KMS-11 (cell line): ENCODE measurements at regions not wholly inside any gene's neighbourhood (a gene's known extent, or its start where the extent isn't known, plus 50 kb on each side); places are given as distances from the start of the nearest gene placed in this dataset.

ENCODE experiments used
- H2AFZ ChIP-seq: fragments of 200-600 bp; sonication (generic); 2 replicates; pipeline ENCODE4 v1.6.1; 2016; ENCODE audit warnings: antibody characterized with exemption, mixed run types, low read depth
- H3K27ac ChIP-seq: fragments of 200-600 bp; sonication (generic); 2 replicates; pipeline ENCODE4 v1.6.1; 2016; ENCODE audit warnings: mild to moderate bottlenecking, mixed run types
- H3K27me3 ChIP-seq: fragments of 200-600 bp; sonication (generic); 2 replicates; pipeline ENCODE4 v1.6.1; 2017; ENCODE audit warnings: mild to moderate bottlenecking, low read depth, mixed run types, moderate library complexity; ENCODE audit not compliant: insufficient read depth
- H3K36me3 ChIP-seq: fragments of 200-600 bp; sonication (generic); 2 replicates; pipeline ENCODE4 v1.6.1; 2017; ENCODE audit warnings: mild to moderate bottlenecking, mixed run types; ENCODE audit not compliant: insufficient read depth
- H3K4me1 ChIP-seq: fragments of 200-600 bp; sonication (generic); 2 replicates; pipeline ENCODE4 v1.6.1; 2016; ENCODE audit warnings: mild to moderate bottlenecking, low read depth, mixed run types; ENCODE audit not compliant: poor library complexity, severe bottlenecking
- H3K4me2 ChIP-seq: fragments of 200-600 bp; sonication (generic); 2 replicates; pipeline ENCODE4 v1.7.0; 2016; ENCODE audit warnings: mild to moderate bottlenecking, mixed run types
- H3K4me3 ChIP-seq: fragments of 200-600 bp; sonication (generic); IDR thresholded peaks from 2 replicates; pipeline ENCODE4 v1.6.1; 2017; ENCODE audit warnings: low read depth, low read length, mixed read lengths; ENCODE audit not compliant: insufficient read depth
- H3K79me2 ChIP-seq: fragments of 200-600 bp; sonication (generic); 2 replicates; pipeline ENCODE4 v1.6.1; 2016; ENCODE audit warnings: low read depth, mixed run types; ENCODE audit not compliant: insufficient read depth
- H3K9ac ChIP-seq: fragments of 200-600 bp; sonication (generic); 2 replicates; pipeline ENCODE4 v1.6.1; 2016; ENCODE audit warnings: mild to moderate bottlenecking, mixed run types
- H4K20me1 ChIP-seq: fragments of 200-600 bp; sonication (generic); 2 replicates; pipeline ENCODE4 v1.6.1; 2016; ENCODE audit warnings: mild to moderate bottlenecking, mixed run types; ENCODE audit not compliant: insufficient read depth
- TF ChIP-seq, protein P1 (sequence below): fragments of 200-600 bp; sonication (generic); conservative IDR thresholded peaks from 2 replicates; pipeline ENCODE4 v1.6.1; 2017; ENCODE audit warnings: low read depth, mild to moderate bottlenecking, antibody characterized with exemption, low read length, moderate library complexity, mixed read lengths

DNA sequence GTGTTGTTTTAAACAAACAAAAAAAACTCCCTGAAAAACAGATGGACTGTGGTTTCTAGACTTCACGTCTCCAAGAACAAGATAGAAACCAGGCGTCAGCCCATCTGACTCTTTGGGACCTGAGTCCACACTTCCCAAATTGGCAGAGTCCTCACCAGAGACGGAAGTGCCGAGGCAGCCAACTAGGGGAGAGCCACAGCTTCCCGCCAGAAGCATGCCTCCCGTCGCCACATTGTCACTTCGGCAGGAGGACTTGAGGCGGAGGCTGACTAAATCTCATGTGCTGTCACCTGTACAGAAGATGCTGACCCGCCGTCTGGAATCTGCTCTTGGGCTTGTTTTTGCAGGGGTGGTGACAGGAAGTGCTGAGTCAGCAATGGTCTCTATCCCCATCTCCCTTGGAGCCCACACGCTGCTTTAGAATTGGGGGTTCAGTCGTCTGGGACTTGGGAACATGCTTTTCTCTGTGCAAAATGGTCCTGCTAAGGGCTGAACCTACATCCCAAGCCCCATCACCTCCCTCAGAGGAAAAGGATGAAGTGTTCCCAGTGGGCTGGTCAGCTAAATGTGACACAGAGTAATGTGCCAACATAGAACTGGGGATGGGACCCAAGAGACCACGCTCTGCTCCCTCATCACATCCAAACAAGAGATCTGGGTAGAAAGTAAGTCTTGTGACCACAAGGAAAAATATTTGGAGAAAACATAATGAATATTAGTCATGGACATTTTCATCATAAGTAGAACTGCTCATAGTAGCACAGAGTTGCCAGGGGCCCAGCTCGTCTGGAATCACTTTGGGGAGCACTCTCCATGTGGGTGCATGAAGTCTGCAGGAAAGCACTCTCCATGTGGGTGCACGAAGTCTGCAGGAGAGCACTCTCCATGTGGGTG, 152.9 kb downstream of the SNX19 start:
- TF ChIP-seq, protein P1, sequence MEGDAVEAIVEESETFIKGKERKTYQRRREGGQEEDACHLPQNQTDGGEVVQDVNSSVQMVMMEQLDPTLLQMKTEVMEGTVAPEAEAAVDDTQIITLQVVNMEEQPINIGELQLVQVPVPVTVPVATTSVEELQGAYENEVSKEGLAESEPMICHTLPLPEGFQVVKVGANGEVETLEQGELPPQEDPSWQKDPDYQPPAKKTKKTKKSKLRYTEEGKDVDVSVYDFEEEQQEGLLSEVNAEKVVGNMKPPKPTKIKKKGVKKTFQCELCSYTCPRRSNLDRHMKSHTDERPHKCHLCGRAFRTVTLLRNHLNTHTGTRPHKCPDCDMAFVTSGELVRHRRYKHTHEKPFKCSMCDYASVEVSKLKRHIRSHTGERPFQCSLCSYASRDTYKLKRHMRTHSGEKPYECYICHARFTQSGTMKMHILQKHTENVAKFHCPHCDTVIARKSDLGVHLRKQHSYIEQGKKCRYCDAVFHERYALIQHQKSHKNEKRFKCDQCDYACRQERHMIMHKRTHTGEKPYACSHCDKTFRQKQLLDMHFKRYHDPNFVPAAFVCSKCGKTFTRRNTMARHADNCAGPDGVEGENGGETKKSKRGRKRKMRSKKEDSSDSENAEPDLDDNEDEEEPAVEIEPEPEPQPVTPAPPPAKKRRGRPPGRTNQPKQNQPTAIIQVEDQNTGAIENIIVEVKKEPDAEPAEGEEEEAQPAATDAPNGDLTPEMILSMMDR = no peak
- no peak overlapping the region for H3K4me3 ChIP-seq
- H2AFZ ChIP-seq = no peak overlapping the region
- H3K4me2 ChIP-seq = no peak overlapping the region
- H3K27ac ChIP-seq = no peak overlapping the region
- H3K9ac ChIP-seq = no peak overlapping the region
- H3K27me3 ChIP-seq = no peaks in the 10 kb centered on the region
- no peaks in the 10 kb centered on the region for H4K20me1 ChIP-seq
- H3K79me2 ChIP-seq = no peaks in the 10 kb centered on the region
- peaks cover 32% of the 10 kb centered on the region for H3K4me1 ChIP-seq
- no peaks in the 10 kb centered on the region for H3K36me3 ChIP-seq

DNA sequence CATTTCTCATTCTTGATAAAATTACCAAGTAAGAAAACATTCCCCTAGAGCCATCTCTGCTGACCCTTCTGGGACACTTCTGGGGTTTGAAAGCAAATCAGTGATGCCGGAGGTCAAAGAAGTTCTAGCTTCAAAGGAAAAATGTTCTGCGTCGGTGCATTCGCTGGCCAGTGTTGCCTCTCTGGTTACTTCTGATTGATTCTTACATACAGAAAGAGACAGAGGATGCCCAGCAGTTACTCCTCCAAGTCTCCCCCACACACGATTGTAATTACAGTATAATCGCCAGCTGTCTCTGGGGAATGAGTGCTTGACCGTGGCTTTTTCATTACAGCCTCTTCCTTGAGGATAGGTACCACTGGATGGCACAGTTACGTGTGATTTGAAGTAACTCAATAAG, 150.9 kb downstream of the SNX19 start:
- no peak overlapping the region for H3K9ac ChIP-seq
- TF ChIP-seq, protein P1 = no peak
- H3K4me1 ChIP-seq = peaks cover 32% of the 10 kb centered on the region
- H3K79me2 ChIP-seq = no peaks in the 10 kb centered on the region
- H2AFZ ChIP-seq = no peak overlapping the region
- no peak overlapping the region for H3K4me3 ChIP-seq
- no peaks in the 10 kb centered on the region for H3K36me3 ChIP-seq
- H4K20me1 ChIP-seq = no peaks in the 10 kb centered on the region
- H3K27me3 ChIP-seq = no peaks in the 10 kb centered on the region
- peak overlapping the region; percentile 88; the same call in 1 of the 2 replicates for H3K4me2 ChIP-seq
- H3K27ac ChIP-seq = no peak overlapping the region

DNA sequence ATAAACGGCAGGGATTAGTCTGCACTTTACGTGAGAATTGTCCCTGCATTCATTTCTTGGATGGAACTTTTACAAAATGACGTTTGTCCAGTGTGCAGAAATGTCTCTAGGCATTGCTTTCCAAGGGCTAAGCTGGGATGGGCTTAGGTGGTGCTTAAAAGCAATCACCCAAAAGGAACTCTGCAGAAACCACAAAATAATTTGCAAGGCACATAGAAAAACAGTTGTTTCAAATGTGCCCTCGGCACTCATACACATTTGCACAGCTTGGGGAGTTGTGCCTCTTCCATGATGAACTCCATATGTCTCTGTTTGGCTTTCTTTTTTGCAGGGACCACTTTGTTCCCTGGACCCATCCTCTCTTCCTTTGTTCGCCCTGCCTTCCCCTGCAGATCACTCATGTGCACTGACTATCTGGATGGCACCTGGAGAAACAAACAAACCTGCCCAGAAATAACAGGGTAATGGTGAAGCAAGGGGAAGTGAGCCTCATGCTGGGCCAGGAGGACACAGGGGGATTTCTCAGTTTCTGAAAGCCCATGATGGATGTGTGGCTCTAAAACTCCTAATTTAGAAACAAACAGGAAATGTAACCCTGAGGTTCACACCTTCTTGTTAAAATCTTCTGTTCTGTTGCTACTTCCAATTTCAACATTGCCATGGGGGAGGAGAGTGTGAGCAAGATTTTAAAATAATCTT, 150.2 kb downstream of the SNX19 start:
- H3K27ac ChIP-seq = peak overlapping the region; percentile 60
- no peaks in the 10 kb centered on the region for H3K36me3 ChIP-seq
- H3K4me2 ChIP-seq = peak overlapping the region; percentile 88
- H3K27me3 ChIP-seq = no peaks in the 10 kb centered on the region
- H3K4me1 ChIP-seq = peaks cover 32% of the 10 kb centered on the region
- TF ChIP-seq, protein P1 = no peak
- H2AFZ ChIP-seq = peak overlapping the region; percentile 66; the same call in 1 of the 2 replicates
- no peaks in the 10 kb centered on the region for H3K79me2 ChIP-seq
- no peaks in the 10 kb centered on the region for H4K20me1 ChIP-seq
- H3K4me3 ChIP-seq = no peak overlapping the region
- peak overlapping the region; percentile 32; the same call in 1 of the 2 replicates for H3K9ac ChIP-seq

DNA sequence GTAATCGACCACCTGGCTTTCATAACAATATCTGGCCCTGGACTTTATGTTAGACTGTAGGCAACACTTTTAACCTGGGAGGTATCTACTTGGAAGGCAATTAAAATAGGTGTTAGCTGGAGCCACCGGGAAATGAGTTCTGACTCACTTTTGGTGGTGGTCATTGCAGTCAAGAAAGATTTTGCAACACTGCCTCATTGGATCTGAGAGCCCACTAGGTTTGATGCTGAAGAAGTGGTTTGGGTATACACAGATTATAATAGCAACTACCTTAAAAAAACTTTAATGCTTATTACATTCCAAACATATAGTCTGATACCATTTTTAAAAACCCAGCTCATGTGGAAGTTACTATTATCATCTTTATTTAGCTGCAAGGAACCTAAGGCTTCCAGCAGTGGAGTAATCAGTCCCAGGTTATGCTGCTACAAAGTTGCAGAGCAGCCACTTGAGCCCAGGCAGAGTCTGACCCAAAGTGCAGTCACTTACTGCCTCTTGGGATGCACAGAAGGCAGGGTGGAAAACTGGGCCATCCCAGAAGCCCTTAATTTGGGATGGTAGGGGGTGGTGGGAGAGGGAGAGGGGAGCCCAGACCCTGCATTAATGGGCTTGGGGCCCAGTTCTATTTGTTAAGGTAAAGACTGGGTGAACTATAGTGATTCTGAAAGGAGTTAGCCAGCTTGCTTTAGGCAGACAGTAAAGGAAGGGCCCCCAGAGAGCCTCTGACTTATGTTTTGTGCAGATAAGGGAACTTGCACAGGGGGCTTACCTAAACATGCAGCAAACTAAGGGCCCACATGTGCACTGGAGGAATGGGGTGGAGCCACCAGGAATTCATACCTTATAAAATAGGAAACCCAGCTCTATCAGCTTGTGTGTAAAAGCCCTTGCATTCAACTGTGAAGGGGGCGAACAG, 149.4 kb downstream of the SNX19 start:
- Histone ChIP-seq H3K27me3 (no peaks in the 10 kb centered on the region), H3K79me2 (no peaks in the 10 kb centered on the region), H3K27ac (peak overlapping the region; percentile 60), H3K4me1 (peaks cover 37% of the 10 kb centered on the region), H2AFZ (peak overlapping the region; percentile 66; the same call in 1 of the 2 replicates), H3K9ac (peak overlapping the region; percentile 32; the same call in 1 of the 2 replicates), H3K36me3 (no peaks in the 10 kb centered on the region), H3K4me3 (no peak overlapping the region), H4K20me1 (no peaks in the 10 kb centered on the region), H3K4me2 (peak overlapping the region; percentile 88)
- TF ChIP-seq, protein P1 = no peak
